A673 (cell line): ENCODE measurements at regions not wholly inside any gene's neighbourhood (a gene's known extent, or its start where the extent isn't known, plus 50 kb on each side); places are given as distances from the start of the nearest gene placed in this dataset.

Experiments
- EZH2 ChIP-seq: fragments of 200-600 bp; sonication (generic); IDR thresholded peaks from 2 replicates; pipeline ENCODE4 v1.6.1; 2017; ENCODE audit warnings: borderline replicate concordance, low read depth, mild to moderate bottlenecking, mixed read lengths, antibody characterized with exemption, low read length; ENCODE audit not compliant: poor library complexity, severe bottlenecking
- TF ChIP-seq, protein P1 (sequence below): fragments of 300-800, 200-600 bp; sonication (generic); conservative IDR thresholded peaks from 2 replicates; pipeline ENCODE4 v1.5.1; 2017; ENCODE audit warnings: low read depth, mild to moderate bottlenecking, antibody characterized with exemption, low read length, moderate library complexity, mixed read lengths

DNA sequence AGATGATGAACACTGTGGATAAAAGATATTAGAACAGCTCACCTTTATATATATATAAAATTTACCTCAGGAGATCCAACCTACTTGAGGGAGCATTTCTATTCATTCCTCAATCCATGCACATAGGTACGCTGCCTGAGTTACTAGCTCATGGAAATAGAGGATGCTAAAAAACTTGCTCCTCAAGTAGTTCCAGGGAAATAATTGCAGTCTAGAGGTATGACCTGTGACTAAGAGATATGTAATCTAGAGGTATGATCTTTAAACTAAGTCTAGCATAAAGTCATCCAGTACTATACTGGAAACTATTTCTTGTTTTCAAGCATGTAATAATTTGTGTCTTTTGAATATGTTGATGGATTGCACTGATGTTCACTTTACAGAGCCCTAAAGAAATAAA lies 471.2 kb downstream of the TAF11L14 start:
- TF ChIP-seq, protein P1, sequence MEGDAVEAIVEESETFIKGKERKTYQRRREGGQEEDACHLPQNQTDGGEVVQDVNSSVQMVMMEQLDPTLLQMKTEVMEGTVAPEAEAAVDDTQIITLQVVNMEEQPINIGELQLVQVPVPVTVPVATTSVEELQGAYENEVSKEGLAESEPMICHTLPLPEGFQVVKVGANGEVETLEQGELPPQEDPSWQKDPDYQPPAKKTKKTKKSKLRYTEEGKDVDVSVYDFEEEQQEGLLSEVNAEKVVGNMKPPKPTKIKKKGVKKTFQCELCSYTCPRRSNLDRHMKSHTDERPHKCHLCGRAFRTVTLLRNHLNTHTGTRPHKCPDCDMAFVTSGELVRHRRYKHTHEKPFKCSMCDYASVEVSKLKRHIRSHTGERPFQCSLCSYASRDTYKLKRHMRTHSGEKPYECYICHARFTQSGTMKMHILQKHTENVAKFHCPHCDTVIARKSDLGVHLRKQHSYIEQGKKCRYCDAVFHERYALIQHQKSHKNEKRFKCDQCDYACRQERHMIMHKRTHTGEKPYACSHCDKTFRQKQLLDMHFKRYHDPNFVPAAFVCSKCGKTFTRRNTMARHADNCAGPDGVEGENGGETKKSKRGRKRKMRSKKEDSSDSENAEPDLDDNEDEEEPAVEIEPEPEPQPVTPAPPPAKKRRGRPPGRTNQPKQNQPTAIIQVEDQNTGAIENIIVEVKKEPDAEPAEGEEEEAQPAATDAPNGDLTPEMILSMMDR, result no peak
- TF ChIP-seq EZH2, result no peak
